ENCODE measurements at regions not wholly inside any gene's neighbourhood (a gene's known extent, or its start where the extent isn't known, plus 50 kb on each side); places are given as distances from the start of the nearest gene placed in this dataset.

DNA sequence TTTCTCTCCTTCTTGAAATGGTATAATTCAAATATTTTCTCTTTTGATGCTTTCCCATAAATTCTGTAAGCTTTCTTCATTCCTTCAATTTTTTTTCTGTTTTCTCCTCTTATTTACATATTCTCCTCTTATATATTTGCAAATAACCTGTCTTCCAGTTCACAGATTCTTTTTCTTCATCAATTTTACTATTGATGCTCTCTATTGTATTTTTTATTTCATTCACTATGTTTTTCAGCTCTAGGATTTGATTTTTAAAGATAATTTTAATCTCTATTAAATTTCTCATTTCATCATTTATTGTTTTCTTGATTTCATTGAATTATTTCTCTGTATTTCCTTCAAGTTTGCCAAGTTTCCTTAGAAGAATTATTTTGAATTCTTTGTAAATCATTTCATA, 54.0 kb upstream of the PRPS1L1 start:
- DNase-seq, result no peak

GRCh38 chr7:18082169-18082568, 54.5 kb upstream of the PRPS1L1 start:
- DNase-seq, result no peak

DNA sequence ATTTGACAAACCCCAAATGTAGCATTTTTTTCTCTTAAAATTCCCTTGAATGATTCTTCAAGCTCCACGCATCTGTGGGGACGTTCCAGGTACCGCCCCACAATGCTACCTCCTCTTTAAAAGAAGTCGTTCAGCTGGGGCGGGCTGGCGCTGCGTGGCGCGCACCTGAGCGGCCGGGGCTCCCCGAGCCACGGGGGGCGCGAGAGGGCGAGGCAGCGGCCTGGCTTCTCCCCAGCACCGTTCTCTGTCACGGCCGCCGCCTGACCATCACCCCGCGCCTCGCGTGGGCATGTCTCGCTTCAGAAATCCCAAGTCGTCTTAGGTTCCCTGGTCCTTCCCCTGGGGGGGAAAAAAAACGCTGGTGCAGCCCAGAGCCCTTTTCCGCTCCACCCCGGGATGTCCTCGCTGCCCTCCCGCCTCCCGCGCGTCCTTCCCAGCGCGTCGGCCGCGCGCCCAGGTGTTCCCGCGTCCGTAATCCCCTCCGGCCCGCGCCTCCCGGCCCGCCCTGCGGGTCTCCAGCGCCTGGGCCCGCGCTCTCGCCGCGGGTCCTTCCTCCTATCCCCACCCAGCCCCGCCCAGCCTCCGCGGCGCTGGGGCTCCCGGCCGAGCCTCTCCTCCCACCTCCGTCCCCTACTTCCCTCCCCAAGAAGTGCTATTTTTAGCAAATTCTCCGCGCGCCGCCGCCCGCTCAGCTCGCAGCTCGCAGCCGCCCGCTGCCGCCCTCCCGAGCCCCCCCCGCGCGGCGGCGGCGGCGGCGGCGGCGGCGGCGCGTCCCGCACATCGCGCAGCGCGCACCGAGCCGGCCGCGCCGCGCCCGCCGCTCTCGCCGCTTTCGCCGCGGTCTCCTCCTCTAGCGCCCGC, 58.7 kb upstream of the PRPS1L1 start:
- DNase-seq, result peak; percentile 55

DNA sequence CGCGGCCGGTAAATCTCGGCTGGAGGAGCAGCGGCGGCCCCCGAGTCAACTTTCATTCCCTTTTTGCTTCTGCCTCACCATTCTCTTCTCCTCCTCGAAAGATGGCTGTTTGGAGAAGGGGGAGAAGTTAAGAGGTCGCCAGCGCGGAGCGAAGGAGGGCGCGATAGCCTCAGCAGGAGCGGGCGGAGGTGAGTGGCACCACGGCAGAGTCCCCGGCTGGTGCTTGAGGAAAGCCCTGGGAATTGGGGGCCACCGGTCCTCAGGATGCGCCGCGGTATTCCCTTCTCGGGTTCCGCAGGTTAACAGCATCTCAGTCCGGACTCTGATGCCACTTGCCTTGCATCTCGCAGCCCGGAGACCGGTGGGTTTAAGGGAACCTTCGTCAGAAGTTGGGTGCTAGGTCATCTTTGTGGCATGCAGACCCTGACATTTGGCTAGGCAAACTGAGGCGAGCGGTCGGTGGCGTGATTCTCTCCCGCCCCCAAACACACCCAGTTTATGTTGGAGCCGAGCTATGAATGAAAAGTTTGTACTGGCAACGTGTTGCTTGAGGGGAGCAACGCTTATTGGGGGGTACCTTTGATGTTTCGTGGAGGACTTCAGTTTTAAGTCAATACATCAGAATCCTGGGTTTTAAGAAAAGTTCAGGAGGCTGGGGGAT, 59.5 kb upstream of the PRPS1L1 start:
- peak; percentile 61 for DNase-seq

- DNase-seq, result peak; percentile 68
Observed at GRCh38 chr7:18087687-18088078, 60.0 kb upstream of the PRPS1L1 start.

GRCh38 chr7:18096087-18096486, 68.4 kb upstream of the PRPS1L1 start:
- DNase-seq, result no peak

- DNase-seq, result no peak
Observed at GRCh38 chr7:18102576-18102975, 74.9 kb upstream of the PRPS1L1 start.

DNA sequence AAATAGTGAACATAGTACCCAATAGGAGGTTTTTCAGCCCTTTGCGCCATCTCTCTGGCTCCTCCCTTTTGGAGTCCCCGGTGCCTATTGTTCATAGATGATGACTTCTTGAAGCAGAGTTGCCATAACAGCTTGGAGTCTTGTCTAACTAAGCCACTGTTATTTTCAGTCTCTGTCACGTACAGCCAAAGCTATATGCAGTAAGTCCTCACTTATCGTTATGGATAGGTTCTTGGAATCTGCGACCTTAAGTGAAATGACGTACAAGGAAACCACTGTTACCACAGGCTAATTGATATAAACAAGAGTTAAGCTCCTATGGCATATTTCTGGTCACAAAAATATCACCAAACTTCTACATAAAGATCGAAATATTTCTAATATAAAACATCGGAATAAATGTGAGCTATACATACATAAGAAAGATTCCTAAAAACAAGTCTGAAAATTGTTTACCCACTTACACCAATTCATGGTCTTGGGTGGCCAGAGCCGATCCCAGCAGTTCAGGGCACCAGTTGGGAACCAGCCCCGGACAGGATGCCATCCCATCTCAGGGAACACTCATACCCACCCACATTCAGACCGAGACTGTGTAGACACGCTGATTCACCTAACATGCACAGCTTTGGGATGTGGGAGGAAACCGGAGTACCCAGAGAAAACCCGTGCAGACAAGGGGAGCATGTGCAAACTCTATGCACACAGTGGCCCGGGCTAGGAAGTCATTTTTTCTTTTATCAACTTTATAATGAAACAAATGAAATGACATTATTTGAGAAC, 76.0 kb upstream of the PRPS1L1 start:
- DNase-seq, result no peak

- DNase-seq, result no peak
Observed at GRCh38 chr7:18109762-18110161, 82.1 kb upstream of the PRPS1L1 start.

GRCh38 chr7:18116661-18117060, 89.0 kb upstream of the PRPS1L1 start:
- DNase-seq, result no peak

GRCh38 chr7:18117482-18117881, 89.8 kb upstream of the PRPS1L1 start:
- DNase-seq, result peak; percentile 69

GRCh38 chr7:18119985-18120384, 92.3 kb upstream of the PRPS1L1 start:
- no peak for DNase-seq

GRCh38 chr7:18123508-18124239, 96.0 kb upstream of the PRPS1L1 start:
- no peak for DNase-seq

GRCh38 chr7:18125476-18125875, 97.8 kb upstream of the PRPS1L1 start:
- DNase-seq, result no peak

GRCh38 chr7:18126281-18126680, 98.6 kb upstream of the PRPS1L1 start:
- no peak for DNase-seq

DNA sequence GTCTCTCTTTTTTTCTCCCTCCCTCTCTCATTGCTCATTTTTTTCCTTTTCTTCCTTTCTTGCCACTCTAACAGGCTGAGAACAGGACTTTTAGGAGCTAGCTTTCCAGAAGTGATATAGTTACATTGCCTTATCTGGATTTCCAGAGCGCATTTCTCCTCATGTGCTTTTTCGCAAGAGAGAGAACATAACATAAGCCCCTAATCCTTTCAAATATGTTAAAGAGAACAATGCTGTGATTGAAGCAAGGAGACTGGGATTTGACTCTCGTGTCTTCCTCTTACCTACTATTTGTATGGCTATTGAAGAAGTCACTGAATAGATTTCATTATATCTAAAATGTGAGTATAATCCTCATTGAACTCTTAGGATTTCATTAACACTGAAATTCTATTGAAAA, 101.2 kb upstream of the PRPS1L1 start:
- DNase-seq, result no peak

GRCh38 chr7:18132811-18133210, 105.2 kb upstream of the PRPS1L1 start:
- DNase-seq, result no peak

DNA sequence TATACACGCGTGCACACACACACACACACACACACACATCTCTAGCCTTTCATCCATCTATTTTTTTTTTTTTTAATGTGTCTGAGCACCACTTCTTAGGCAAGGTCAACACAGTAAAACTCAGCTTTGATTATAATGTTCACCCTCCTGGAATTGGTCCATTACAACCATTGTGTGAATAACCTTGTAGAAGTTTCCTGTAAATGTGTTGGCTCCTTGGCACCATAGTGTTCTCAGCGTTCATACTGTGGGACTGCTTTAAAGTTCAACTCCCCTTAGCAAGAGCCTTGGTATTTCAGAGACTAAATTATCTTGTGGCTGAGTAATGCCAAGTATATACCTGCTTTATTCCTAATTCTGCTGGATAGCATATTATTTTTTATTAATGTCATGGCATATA, 106.3 kb upstream of the PRPS1L1 start:
- no peak for DNase-seq

- no peak for DNase-seq
Observed at GRCh38 chr7:18140943-18141342, 113.3 kb upstream of the PRPS1L1 start.

DNA sequence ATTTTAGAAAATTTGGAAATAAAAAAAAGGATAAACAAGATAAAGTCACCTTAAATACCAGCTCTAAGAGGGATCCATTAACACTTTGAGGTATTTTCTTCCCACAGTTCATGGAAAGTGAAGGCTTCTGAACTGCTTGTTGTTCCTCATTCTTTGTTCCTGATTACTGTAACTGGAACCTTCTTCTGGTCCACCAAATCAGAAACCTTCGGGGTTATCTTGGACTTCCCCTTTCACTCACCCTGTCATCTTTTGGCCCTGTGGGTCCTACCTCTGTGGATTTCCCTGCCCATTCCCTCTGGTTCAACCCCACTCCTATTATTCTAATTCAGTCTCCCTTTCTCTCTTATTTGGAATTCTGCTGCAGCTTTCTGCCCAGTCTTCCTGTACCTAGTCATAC, 116.5 kb upstream of the PRPS1L1 start:
- no peak for DNase-seq

- no peak for DNase-seq
Observed at GRCh38 chr7:18145160-18145559, 117.5 kb upstream of the PRPS1L1 start.

- no peak for DNase-seq
Observed at GRCh38 chr7:18151422-18151821, 123.8 kb upstream of the PRPS1L1 start.

DNA sequence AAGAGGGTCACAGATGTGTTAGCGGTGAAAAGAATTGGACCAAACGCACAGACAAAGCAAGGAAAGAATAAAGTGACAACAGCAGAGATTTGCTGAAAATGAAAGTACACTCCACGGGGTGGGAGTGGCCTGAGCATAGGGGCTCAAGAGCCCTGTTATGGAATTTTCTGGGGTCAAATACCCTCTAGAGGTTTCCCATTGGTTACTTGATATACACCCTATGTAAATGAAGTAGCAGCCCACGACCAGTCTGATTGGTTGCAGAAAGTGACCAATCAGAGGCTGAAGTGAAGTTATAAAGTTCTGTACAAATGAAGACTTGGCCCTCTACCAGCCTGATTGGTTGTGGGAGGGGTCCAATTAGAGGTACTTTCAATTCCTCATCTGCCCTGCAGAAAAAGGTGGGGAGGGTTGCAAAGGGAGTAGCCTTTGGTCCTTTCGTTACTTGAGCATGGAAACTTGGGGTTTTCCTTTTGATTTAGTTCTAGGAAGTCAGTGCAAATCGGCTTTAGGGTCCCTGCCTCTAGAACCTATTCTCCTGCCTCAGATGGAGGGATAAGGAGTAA, 125.6 kb upstream of the PRPS1L1 start:
- no peak for DNase-seq

All from islet precursor cell (in vitro differentiated cells).